ENCODE measurements at regions not wholly inside any gene's neighbourhood (a gene's known extent, or its start where the extent isn't known, plus 50 kb on each side); places are given as distances from the start of the nearest gene placed in this dataset.

DNA sequence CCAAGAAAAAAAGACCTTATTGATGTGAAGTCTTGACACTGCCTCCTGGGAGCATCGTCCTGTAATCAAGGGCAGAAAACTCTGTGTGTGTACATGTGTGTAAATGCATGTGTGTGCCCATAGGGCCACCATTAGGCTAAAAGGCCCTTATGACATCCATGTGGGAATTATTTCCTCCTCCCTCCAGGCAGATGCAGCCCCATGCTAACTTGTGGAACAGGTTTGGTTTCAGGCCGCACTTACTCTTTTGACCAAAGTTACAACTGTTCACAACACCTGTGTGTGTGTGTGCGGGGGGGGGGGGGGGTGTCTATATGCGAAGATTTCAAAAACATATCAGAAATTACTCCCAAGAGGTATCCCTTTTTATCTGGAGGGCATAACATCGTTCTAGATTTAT, 87.4 kb upstream of the SLC14A2 start:
- TF ChIP-seq, protein P1, sequence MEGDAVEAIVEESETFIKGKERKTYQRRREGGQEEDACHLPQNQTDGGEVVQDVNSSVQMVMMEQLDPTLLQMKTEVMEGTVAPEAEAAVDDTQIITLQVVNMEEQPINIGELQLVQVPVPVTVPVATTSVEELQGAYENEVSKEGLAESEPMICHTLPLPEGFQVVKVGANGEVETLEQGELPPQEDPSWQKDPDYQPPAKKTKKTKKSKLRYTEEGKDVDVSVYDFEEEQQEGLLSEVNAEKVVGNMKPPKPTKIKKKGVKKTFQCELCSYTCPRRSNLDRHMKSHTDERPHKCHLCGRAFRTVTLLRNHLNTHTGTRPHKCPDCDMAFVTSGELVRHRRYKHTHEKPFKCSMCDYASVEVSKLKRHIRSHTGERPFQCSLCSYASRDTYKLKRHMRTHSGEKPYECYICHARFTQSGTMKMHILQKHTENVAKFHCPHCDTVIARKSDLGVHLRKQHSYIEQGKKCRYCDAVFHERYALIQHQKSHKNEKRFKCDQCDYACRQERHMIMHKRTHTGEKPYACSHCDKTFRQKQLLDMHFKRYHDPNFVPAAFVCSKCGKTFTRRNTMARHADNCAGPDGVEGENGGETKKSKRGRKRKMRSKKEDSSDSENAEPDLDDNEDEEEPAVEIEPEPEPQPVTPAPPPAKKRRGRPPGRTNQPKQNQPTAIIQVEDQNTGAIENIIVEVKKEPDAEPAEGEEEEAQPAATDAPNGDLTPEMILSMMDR (IDR thresholded peaks at IDR 0.05) = no peak
- TF ChIP-seq POLR2A (IDR thresholded peaks at IDR 0.05) = no peak
- TF ChIP-seq POLR2AphosphoS5 (IDR thresholded peaks at IDR 0.05) = no peak

All from transverse colon (tissue), 4 donors.